ENCODE measurements at regions not wholly inside any gene's neighbourhood (a gene's known extent, or its start where the extent isn't known, plus 50 kb on each side); places are given as distances from the start of the nearest gene placed in this dataset.

DNA sequence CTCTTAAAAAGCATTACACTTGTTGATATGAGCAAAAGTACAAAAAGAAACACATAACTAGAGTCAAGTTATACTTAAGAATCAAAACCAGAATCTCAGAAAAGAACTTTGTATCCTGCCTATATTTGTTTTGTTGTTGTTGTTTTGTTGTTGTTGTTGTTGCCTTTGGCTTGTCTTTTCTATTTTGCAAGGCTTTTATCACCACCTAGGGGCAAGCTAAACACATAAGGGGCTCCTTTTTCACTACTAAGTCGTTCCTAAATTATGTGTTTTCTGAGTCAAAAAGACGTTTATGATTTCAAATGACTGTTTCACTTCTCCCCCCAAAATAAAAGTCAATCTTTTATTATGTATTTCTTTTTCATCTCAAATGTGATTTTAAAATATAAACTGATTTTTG lies 250.2 kb downstream of the RBM26 start:
- TF ChIP-seq, protein P1, sequence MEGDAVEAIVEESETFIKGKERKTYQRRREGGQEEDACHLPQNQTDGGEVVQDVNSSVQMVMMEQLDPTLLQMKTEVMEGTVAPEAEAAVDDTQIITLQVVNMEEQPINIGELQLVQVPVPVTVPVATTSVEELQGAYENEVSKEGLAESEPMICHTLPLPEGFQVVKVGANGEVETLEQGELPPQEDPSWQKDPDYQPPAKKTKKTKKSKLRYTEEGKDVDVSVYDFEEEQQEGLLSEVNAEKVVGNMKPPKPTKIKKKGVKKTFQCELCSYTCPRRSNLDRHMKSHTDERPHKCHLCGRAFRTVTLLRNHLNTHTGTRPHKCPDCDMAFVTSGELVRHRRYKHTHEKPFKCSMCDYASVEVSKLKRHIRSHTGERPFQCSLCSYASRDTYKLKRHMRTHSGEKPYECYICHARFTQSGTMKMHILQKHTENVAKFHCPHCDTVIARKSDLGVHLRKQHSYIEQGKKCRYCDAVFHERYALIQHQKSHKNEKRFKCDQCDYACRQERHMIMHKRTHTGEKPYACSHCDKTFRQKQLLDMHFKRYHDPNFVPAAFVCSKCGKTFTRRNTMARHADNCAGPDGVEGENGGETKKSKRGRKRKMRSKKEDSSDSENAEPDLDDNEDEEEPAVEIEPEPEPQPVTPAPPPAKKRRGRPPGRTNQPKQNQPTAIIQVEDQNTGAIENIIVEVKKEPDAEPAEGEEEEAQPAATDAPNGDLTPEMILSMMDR (IDR thresholded peaks at IDR 0.05; ENCODE audit: low read depth, low read length, poor library complexity, severe bottlenecking): no peak
- no peak for TF ChIP-seq EZH2phosphoT487 (IDR thresholded peaks at IDR 0.05; ENCODE audit: borderline replicate concordance, low read length)
